Neuronal stem cell (in vitro differentiated cells): ENCODE measurements at regions not wholly inside any gene's neighbourhood (a gene's known extent, or its start where the extent isn't known, plus 50 kb on each side); places are given as distances from the start of the nearest gene placed in this dataset.
A peak's percentile ranks its signal among the peaks of the same experiment; 100 is the strongest.

Experiments
- DNase-seq: peaks from one replicate; pipeline ENCODE4 v3.0.0-alpha.2; 2013; ENCODE audit warnings: low spot score
- H2AFZ ChIP-seq: one replicate; pipeline ENCODE4 v1.6.1; 2013; ENCODE audit warnings: mild to moderate bottlenecking, low read length, inconsistent platforms
- H2AK5ac ChIP-seq: 2 replicates; pipeline ENCODE4 v1.6.1; 2013; ENCODE audit warnings: low read depth, mild to moderate bottlenecking, inconsistent platforms, low read length, moderate library complexity, mixed read lengths
- H2BK120ac ChIP-seq: 2 replicates; pipeline ENCODE4 v1.6.1; 2013; ENCODE audit warnings: low read depth, mild to moderate bottlenecking, inconsistent platforms, low read length, moderate library complexity, mixed read lengths
- H2BK12ac ChIP-seq: one replicate; pipeline ENCODE4 v1.6.1; 2013; ENCODE audit warnings: low read length, inconsistent platforms
- H2BK15ac ChIP-seq: 2 replicates; pipeline ENCODE4 v1.6.1; 2013; ENCODE audit warnings: mild to moderate bottlenecking, low read length, inconsistent platforms, mixed read lengths
- H2BK5ac ChIP-seq: one replicate; pipeline ENCODE4 v1.6.1; 2013; ENCODE audit warnings: inconsistent platforms, mild to moderate bottlenecking, low read length, moderate library complexity
- H3K14ac ChIP-seq: one replicate; pipeline ENCODE4 v1.6.1; 2013; ENCODE audit warnings: low read length, inconsistent platforms
- H3K18ac ChIP-seq: 2 replicates; pipeline ENCODE4 v1.6.1; 2013; ENCODE audit warnings: low read length, inconsistent platforms
- H3K23ac ChIP-seq: 2 replicates; pipeline ENCODE4 v1.6.1; 2013; ENCODE audit warnings: low read depth, mild to moderate bottlenecking, mixed read lengths, low read length, inconsistent platforms; ENCODE audit not compliant: poor library complexity
- H3K27ac ChIP-seq: replicated peaks from 3 replicates; pipeline ENCODE4 v1.5.1; 2013; ENCODE audit warnings: low read length, inconsistent platforms
- H3K27me3 ChIP-seq, 3 experiments: 2 replicates each; pipeline ENCODE4 v1.6.1; 2013; ENCODE audit warnings: low read length in 3 of 3, mild to moderate bottlenecking in 2 of 3, inconsistent platforms in 1 of 3, low read depth in 1 of 3, mixed read lengths in 1 of 3, moderate library complexity in 1 of 3; ENCODE audit not compliant: control insufficient read depth in 3 of 3, insufficient read depth in 3 of 3
- H3K36me3 ChIP-seq, 2 donors: replicated peaks in 1 of 2; 2 replicates each; pipeline ENCODE4 v1.6.1; 2013; ENCODE audit warnings: low read length in 2 of 2; ENCODE audit not compliant: control insufficient read depth in 2 of 2, insufficient read depth in 2 of 2
- H3K4ac ChIP-seq: 2 replicates; pipeline ENCODE4 v1.6.1; 2013; ENCODE audit warnings: inconsistent platforms, mild to moderate bottlenecking, low read length, moderate library complexity
- H3K4me1 ChIP-seq, 2 donors: 1 replicate in 1 of 2; 2 replicates in 1 of 2; pipeline ENCODE4 v1.6.1; 2013; ENCODE audit warnings: low read length in 2 of 2, low read depth in 1 of 2; ENCODE audit not compliant: control insufficient read depth in 2 of 2, insufficient read depth in 1 of 2
- H3K4me2 ChIP-seq: one replicate; pipeline ENCODE4 v1.6.1; 2013; ENCODE audit warnings: mild to moderate bottlenecking, low read length, inconsistent platforms; ENCODE audit not compliant: insufficient read depth, poor library complexity, severe bottlenecking
- H3K4me3 ChIP-seq, 2 donors: 2 replicates each; pipeline ENCODE4 v1.5.1; 2013; ENCODE audit warnings: low read length in 2 of 2, mild to moderate bottlenecking in 2 of 2, inconsistent platforms in 1 of 2, moderate library complexity in 1 of 2
- H3K79me1 ChIP-seq: one replicate; pipeline ENCODE4 v1.6.1; 2013; ENCODE audit warnings: low read depth, mild to moderate bottlenecking, inconsistent platforms, low read length, moderate library complexity
- H3K9ac ChIP-seq: one replicate; pipeline ENCODE4 v1.6.1; 2013; ENCODE audit warnings: mild to moderate bottlenecking, low read depth, low read length, inconsistent platforms; ENCODE audit not compliant: poor library complexity
- H3K9me3 ChIP-seq, 2 donors: replicated peaks in 1 of 2; 2 replicates each; pipeline versions ENCODE3 to v1.6.1; 2013; ENCODE audit warnings: low read length in 2 of 2, mild to moderate bottlenecking in 2 of 2, inconsistent platforms in 1 of 2, low read depth in 1 of 2, mixed read lengths in 1 of 2, moderate library complexity in 1 of 2; ENCODE audit not compliant: control insufficient read depth in 2 of 2, insufficient read depth in 1 of 2
- H4K8ac ChIP-seq: one replicate; pipeline ENCODE4 v1.6.1; 2013; ENCODE audit warnings: low read depth, mild to moderate bottlenecking, inconsistent platforms, low read length, moderate library complexity
- H4K91ac ChIP-seq: one replicate; pipeline ENCODE4 v1.6.1; 2013; ENCODE audit warnings: low read length, low read depth, mild to moderate bottlenecking, inconsistent platforms; ENCODE audit not compliant: poor library complexity
- WGBS, 2 donors: extraction: QIAGEN DNeasy Blood & Tissue Kit; methylation state at CpG; one replicate each; pipeline ENCODE4 v1.1.7; 2013; ENCODE audit warnings: missing lambda C conversion rate in 2 of 2, mixed read lengths in 1 of 2; ENCODE audit not compliant: insufficient read length in 2 of 2, insufficient replicate concordance in 1 of 2; ENCODE audit errors: extremely low coverage in 2 of 2; 5-methylcytosine and 5-hydroxymethylcytosine counted together

DNA sequence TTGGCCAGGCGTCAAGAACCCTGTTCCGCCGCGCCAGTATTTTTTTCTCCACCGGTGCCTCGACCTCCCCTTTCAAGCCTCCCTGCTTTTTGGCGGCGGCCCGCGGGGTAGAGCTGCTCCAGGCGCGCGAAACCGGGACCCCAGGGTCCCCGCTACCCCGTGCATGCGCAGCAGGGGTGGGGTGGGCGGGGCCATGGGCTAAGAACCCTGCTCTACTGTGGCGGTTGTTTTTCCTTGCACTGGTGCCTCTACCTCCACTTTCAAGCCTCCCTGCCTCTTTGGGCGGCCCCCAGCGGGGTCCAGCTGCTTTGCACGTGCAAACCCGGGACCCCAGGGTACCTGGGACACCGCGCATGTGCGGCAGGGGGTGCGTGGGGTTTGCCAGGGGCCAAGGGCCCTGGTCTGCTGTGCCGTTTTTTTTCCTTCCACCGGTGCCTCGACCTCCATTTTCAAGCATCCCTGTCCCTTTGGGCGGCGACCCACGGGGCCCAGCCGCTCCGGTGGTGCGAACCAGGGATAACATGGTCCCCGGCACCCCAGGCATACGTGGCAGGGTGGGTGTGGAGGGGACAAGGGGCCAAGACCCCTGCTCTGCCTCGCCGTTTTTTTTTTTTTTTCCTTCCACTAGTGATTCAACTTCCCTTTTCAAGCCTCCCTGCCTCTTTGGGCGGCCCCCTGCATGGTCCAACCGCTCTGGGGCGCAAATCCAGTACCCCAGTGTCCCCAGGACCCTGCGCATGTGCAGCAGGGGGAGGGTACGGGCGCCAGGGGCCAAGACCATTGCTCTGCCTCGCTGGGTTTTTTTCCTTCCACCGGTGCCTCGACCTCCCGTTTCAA, 326.8 kb downstream of the ALG10 start:
- no peak for DNase-seq
- Histone ChIP-seq H3K4ac (no peak overlapping the region), H2BK15ac (no peak overlapping the region), H3K9me3 (peaks cover 0 to 59% of the 10 kb centered on the region in 2 donors), H2AK5ac (no peak overlapping the region), H3K4me3 (no peak overlapping the region), H3K4me1 (no peaks in the 10 kb centered on the region), H2BK5ac (no peak overlapping the region), H2BK12ac (no peak overlapping the region), H3K14ac (peak overlapping the region; percentile 38), H4K8ac (no peak overlapping the region), H3K18ac (no peak overlapping the region), H3K27me3 (no peaks in the 10 kb centered on the region), H3K36me3 (no peaks in the 10 kb centered on the region), H2BK120ac (no peak overlapping the region), H3K23ac (no peak overlapping the region), H3K9ac (no peak overlapping the region), H3K79me1 (no peaks in the 10 kb centered on the region), H3K27ac (no peak overlapping the region), H4K91ac (no peak overlapping the region), H2AFZ (no peak overlapping the region), H3K4me2 (no peak overlapping the region)
- WGBS, 2 donors = no CpG with 5 or more reads among the region's 50 CpGs

DNA sequence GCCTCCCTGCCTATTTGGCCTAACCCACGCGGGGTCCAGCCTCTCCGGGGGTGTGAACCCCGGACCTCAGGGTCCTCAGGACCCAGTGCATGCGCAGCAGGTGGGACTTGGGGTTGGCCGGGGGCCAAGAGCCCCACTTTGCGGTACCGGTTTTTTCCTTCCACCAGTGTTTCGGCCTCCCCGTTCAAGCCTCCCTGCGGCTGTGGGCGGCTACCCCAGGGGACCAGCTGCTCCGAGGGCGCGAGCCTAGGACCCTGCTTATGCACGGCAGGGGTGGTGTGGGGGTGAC, 327.3 kb downstream of the ALG10 start:
- Histone ChIP-seq H3K4ac (no peak overlapping the region), H3K18ac (no peak overlapping the region), H3K4me2 (no peak overlapping the region), H2BK12ac (no peak overlapping the region), H2BK5ac (no peak overlapping the region), H2AK5ac (no peak overlapping the region), H3K27ac (no peak overlapping the region), H3K23ac (no peak overlapping the region), H3K4me1 (no peaks in the 10 kb centered on the region), H3K79me1 (no peaks in the 10 kb centered on the region), H2BK15ac (no peak overlapping the region), H2BK120ac (no peak overlapping the region), H3K36me3 (no peaks in the 10 kb centered on the region), H3K9ac (no peak overlapping the region), H3K14ac (peak overlapping the region; percentile 38), H2AFZ (no peak overlapping the region), H3K9me3 (peaks cover 0 to 59% of the 10 kb centered on the region in 2 donors), H4K91ac (no peak overlapping the region), H4K8ac (no peak overlapping the region), H3K4me3 (no peak overlapping the region), H3K27me3 (no peaks in the 10 kb centered on the region)
- WGBS, 2 donors = no CpG with 5 or more reads among the region's 16 CpGs
- DNase-seq = no peak

DNA sequence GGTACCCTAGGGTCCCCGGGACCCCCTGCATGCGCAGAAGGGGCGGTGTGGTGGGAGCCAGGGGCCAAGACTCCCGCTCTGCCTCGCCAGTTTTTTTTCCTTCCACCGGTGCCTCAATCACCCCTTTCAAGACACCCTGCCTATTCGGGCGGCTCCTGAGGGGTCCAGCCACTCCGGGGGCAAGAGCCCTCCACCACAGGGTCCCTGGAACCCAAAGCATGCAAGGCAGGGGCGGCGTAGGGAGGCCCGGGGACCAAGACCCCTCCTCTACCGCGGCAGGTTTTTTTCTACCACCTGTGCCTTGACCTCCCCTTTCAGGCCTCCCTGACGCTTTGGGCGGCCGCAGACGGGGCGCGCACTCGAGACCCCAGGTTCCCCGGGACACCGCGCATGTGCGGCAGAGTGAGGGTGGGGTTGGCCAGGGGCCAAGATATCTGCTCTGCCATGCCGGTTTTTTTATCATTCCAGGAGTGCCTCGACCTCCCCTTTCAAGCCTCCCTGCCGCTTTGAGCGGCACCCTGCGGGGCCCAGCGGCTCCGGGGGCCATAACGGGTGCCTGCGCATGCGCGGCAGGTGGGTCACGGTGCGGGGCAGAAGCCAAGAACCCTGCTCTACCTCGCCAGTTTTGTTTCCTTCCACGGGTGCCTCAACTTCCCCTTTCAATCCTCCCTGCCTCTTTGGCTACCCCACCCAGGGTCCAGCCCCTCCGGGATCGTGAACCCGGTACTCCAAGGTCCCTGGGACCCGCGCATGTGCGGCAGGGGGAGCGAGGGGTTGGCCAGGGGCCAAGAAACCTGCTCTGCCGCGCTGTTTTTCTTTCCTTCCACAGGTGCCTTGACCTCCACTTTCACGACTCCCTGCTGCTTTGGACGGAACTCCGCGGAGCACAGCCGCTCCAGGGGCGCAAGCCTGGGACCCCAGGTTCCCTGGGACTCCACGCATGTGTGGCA, 328.1 kb downstream of the ALG10 start:
- no peak overlapping the region for H2BK5ac ChIP-seq
- H2AK5ac ChIP-seq = no peak overlapping the region
- no CpG with 5 or more reads among the region's 56 CpGs for WGBS, 2 donors
- no peak overlapping the region for H3K18ac ChIP-seq
- peaks cover 0 to 61% of the 10 kb centered on the region in 2 donors for H3K9me3 ChIP-seq
- H3K79me1 ChIP-seq = no peaks in the 10 kb centered on the region
- H3K4me2 ChIP-seq = no peak overlapping the region
- no peak for DNase-seq
- no peaks in the 10 kb centered on the region for H3K4me1 ChIP-seq
- H2BK120ac ChIP-seq = no peak overlapping the region
- H2BK12ac ChIP-seq = no peak overlapping the region
- no peak overlapping the region for H2AFZ ChIP-seq
- H3K14ac ChIP-seq = peak overlapping the region; percentile 38
- H3K36me3 ChIP-seq = no peaks in the 10 kb centered on the region
- H3K23ac ChIP-seq = no peak overlapping the region
- no peak overlapping the region for H4K8ac ChIP-seq
- H3K27ac ChIP-seq = no peak overlapping the region
- no peak overlapping the region for H3K9ac ChIP-seq
- H2BK15ac ChIP-seq = no peak overlapping the region
- no peak overlapping the region for H3K4ac ChIP-seq
- H3K4me3 ChIP-seq = no peak overlapping the region
- no peaks in the 10 kb centered on the region for H3K27me3 ChIP-seq
- H4K91ac ChIP-seq = no peak overlapping the region

DNA sequence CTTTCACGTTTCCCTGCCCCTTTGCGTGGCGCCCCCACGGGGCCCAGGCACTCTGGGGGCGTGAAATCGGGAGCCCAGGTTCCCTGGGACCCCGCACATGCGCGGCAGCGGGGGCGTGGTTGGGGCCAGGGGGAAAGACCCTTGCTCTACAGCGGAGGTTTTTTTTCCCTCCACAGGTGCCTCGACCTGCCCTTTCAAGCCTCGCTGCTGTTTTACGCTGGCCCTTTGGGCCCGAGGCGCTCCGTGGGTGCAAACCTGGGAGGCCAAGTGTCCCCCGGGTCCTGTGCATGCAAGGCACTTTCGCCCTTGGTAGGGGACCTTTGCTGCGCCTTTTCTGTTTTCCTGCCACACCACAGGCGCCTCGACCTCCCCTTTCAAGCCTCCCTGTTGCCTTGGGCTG, 329.8 kb downstream of the ALG10 start:
- no peak overlapping the region for H3K4ac ChIP-seq
- no peak for DNase-seq
- H3K4me3 ChIP-seq = no peak overlapping the region
- H3K36me3 ChIP-seq = no peaks in the 10 kb centered on the region
- no peaks in the 10 kb centered on the region for H3K27me3 ChIP-seq
- H2AK5ac ChIP-seq = no peak overlapping the region
- H3K4me2 ChIP-seq = no peak overlapping the region
- H3K4me1 ChIP-seq = no peaks in the 10 kb centered on the region
- no peak overlapping the region for H3K18ac ChIP-seq
- no peaks in the 10 kb centered on the region for H3K79me1 ChIP-seq
- H2AFZ ChIP-seq = no peak overlapping the region
- no peak overlapping the region for H3K27ac ChIP-seq
- H3K23ac ChIP-seq = no peak overlapping the region
- no peak overlapping the region for H2BK15ac ChIP-seq
- no peak overlapping the region for H2BK12ac ChIP-seq
- peaks cover 0 to 72% of the 10 kb centered on the region in 2 donors for H3K9me3 ChIP-seq
- H4K91ac ChIP-seq = no peak overlapping the region
- no peak overlapping the region for H4K8ac ChIP-seq
- H2BK120ac ChIP-seq = no peak overlapping the region
- H2BK5ac ChIP-seq = no peak overlapping the region
- H3K14ac ChIP-seq = no peak overlapping the region
- WGBS, 2 donors = no CpG with 5 or more reads among the region's 23 CpGs
- H3K9ac ChIP-seq = no peak overlapping the region
